SU-DHL-6 (cell line): ENCODE measurements at regions not wholly inside any gene's neighbourhood (a gene's known extent, or its start where the extent isn't known, plus 50 kb on each side); places are given as distances from the start of the nearest gene placed in this dataset.
A peak's percentile ranks its signal among the peaks of the same experiment; 100 is the strongest.

Experiments
- H2AFZ ChIP-seq: fragments of 200-600 bp; sonication (generic); 2 replicates; pipeline ENCODE4 v1.6.1; 2014; ENCODE audit warnings: low read depth, mild to moderate bottlenecking, moderate library complexity, mixed read lengths, antibody characterized with exemption, low read length; ENCODE audit not compliant: severe bottlenecking
- H3F3A ChIP-seq: fragments of 200-600 bp; shearing (Covaris generic); 2 replicates; pipeline ENCODE4 v1.6.0; 2016; ENCODE audit warnings: antibody characterized with exemption, mild to moderate bottlenecking; ENCODE audit not compliant: insufficient read depth
- H3K27ac ChIP-seq: fragments of 200-600 bp; sonication (generic); 2 replicates; pipeline ENCODE4 v1.5.1; 2016; ENCODE audit warnings: low read depth, mild to moderate bottlenecking, low read length, moderate library complexity, mixed read lengths
- H3K27me3 ChIP-seq: fragments of 200-600 bp; sonication (generic), shearing (Covaris generic); 2 replicates; pipeline ENCODE4 v1.6.0; 2014; ENCODE audit warnings: mild to moderate bottlenecking, low read length
- H3K36me3 ChIP-seq: fragments of 200-600 bp; sonication (generic); 2 replicates; pipeline ENCODE4 v1.6.1; 2014; ENCODE audit warnings: mild to moderate bottlenecking, low read length, mixed read lengths
- H3K4me2 ChIP-seq: fragments of 300-600, 200-600 bp; shearing (Covaris generic), sonication (generic); 2 replicates; pipeline ENCODE4 v1.6.0; 2014; ENCODE audit warnings: low read length, low read depth, mild to moderate bottlenecking; ENCODE audit not compliant: poor library complexity, severe bottlenecking
- H3K4me3 ChIP-seq: fragments of 200-600 bp; sonication (generic); 2 replicates; pipeline ENCODE4 v1.5.1; 2014; ENCODE audit warnings: antibody characterized with exemption, low read length, mild to moderate bottlenecking, mixed read lengths; ENCODE audit not compliant: insufficient read depth, poor library complexity, severe bottlenecking
- H3K79me2 ChIP-seq: fragments of 200-600 bp; sonication (generic); 2 replicates; pipeline ENCODE4 v1.6.1; 2014; ENCODE audit warnings: mild to moderate bottlenecking, low read length, moderate library complexity; ENCODE audit not compliant: insufficient read depth
- H3K9ac ChIP-seq: fragments of 200-600 bp; sonication (generic); 2 replicates; pipeline ENCODE4 v1.7.0; 2014; ENCODE audit warnings: mild to moderate bottlenecking, low read length
- H3K9me2 ChIP-seq: fragments of 200-600 bp; sonication (generic); replicated peaks from 2 replicates; pipeline ENCODE4 v1.6.1; 2014; ENCODE audit warnings: low read length; ENCODE audit not compliant: insufficient read depth
- H3K9me3 ChIP-seq: fragments of 200-600 bp; sonication (generic); 2 replicates; pipeline ENCODE4 v1.6.1; 2014; ENCODE audit warnings: low read length, mixed read lengths; ENCODE audit not compliant: insufficient read depth
- H4K20me1 ChIP-seq: fragments of 200-600 bp; sonication (generic); 2 replicates; pipeline ENCODE4 v1.6.1; 2014; ENCODE audit warnings: low read depth, mild to moderate bottlenecking, antibody characterized with exemption, low read length, moderate library complexity, mixed read lengths
- EZH2phosphoT487 ChIP-seq: fragments of 200-600 bp; sonication (generic), shearing (Covaris generic); conservative IDR thresholded peaks from 2 replicates; pipeline ENCODE4 v1.6.1; 2018; ENCODE audit warnings: mild to moderate bottlenecking, antibody characterized with exemption, low read length, moderate library complexity, mixed read lengths
- TF ChIP-seq, protein P1 (sequence below): fragments of 200-600 bp; sonication (generic); IDR thresholded peaks from one replicate; pipeline ENCODE4 v1.5.1; 2017; ENCODE audit warnings: antibody characterized with exemption, mild to moderate bottlenecking, low read length, moderate library complexity; ENCODE audit not compliant: insufficient read depth, poor library complexity, severe bottlenecking

- Histone ChIP-seq H3K9ac (no peak overlapping the region), H3K36me3 (no peaks in the 10 kb centered on the region), H3K9me2 (no peaks in the 10 kb centered on the region), H3K27me3 (no peaks in the 10 kb centered on the region), H3F3A (no peaks in the 10 kb centered on the region), H3K27ac (no peak overlapping the region), H3K4me3 (no peak overlapping the region), H3K9me3 (no peaks in the 10 kb centered on the region), H4K20me1 (no peaks in the 10 kb centered on the region), H3K79me2 (no peaks in the 10 kb centered on the region), H2AFZ (no peak overlapping the region), H3K4me2 (no peak overlapping the region)
- TF ChIP-seq, protein P1, sequence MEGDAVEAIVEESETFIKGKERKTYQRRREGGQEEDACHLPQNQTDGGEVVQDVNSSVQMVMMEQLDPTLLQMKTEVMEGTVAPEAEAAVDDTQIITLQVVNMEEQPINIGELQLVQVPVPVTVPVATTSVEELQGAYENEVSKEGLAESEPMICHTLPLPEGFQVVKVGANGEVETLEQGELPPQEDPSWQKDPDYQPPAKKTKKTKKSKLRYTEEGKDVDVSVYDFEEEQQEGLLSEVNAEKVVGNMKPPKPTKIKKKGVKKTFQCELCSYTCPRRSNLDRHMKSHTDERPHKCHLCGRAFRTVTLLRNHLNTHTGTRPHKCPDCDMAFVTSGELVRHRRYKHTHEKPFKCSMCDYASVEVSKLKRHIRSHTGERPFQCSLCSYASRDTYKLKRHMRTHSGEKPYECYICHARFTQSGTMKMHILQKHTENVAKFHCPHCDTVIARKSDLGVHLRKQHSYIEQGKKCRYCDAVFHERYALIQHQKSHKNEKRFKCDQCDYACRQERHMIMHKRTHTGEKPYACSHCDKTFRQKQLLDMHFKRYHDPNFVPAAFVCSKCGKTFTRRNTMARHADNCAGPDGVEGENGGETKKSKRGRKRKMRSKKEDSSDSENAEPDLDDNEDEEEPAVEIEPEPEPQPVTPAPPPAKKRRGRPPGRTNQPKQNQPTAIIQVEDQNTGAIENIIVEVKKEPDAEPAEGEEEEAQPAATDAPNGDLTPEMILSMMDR: no peak
- TF ChIP-seq EZH2phosphoT487: no peak
Measured at GRCh38 chr2:67839242-67839641, 223.6 kb downstream of the C1D start.

GRCh38 chr2:67839668-67840067, 223.1 kb downstream of the C1D start:
- Histone ChIP-seq H3F3A (no peaks in the 10 kb centered on the region), H3K79me2 (no peaks in the 10 kb centered on the region), H3K4me3 (no peak overlapping the region), H3K4me2 (no peak overlapping the region), H3K9me3 (no peaks in the 10 kb centered on the region), H3K9me2 (no peaks in the 10 kb centered on the region), H3K36me3 (no peaks in the 10 kb centered on the region), H4K20me1 (no peaks in the 10 kb centered on the region), H3K27me3 (no peaks in the 10 kb centered on the region), H3K27ac (no peak overlapping the region), H3K9ac (no peak overlapping the region), H2AFZ (no peak overlapping the region)
- no peak for TF ChIP-seq EZH2phosphoT487
- TF ChIP-seq, protein P1: no peak

- H3F3A ChIP-seq: no peaks in the 10 kb centered on the region
- H3K36me3 ChIP-seq: no peaks in the 10 kb centered on the region
- no peaks in the 10 kb centered on the region for H3K9me2 ChIP-seq
- H3K4me2 ChIP-seq: no peak overlapping the region
- H3K27me3 ChIP-seq: no peaks in the 10 kb centered on the region
- H2AFZ ChIP-seq: no peak overlapping the region
- TF ChIP-seq, protein P1: peak; percentile 39
- TF ChIP-seq EZH2phosphoT487: no peak
- H3K9ac ChIP-seq: no peak overlapping the region
- no peaks in the 10 kb centered on the region for H3K79me2 ChIP-seq
- no peaks in the 10 kb centered on the region for H3K9me3 ChIP-seq
- no peak overlapping the region for H3K27ac ChIP-seq
- H3K4me3 ChIP-seq: no peak overlapping the region
- H4K20me1 ChIP-seq: no peaks in the 10 kb centered on the region
Measured at GRCh38 chr2:67840460-67841068, 222.2 kb downstream of the C1D start.
